KOPT-K1 (cell line): ENCODE measurements at regions not wholly inside any gene's neighbourhood (a gene's known extent, or its start where the extent isn't known, plus 50 kb on each side); places are given as distances from the start of the nearest gene placed in this dataset.
"Not testable (repeated sequence)": the region's sequence is repeated elsewhere in the genome, so short reads cannot be mapped to it uniquely, and the experiment has no call there.

Experiments
- H3K27ac ChIP-seq: fragments of 200-600 bp; sonication (generic); 2 replicates; pipeline ENCODE4 v1.5.1; 2016; ENCODE audit warnings: antibody characterized with exemption, mild to moderate bottlenecking, low read depth, low read length; ENCODE audit not compliant: poor library complexity, severe bottlenecking
- H3K36me3 ChIP-seq: fragments of 200-600 bp; sonication (generic); 2 replicates; pipeline ENCODE4 v1.5.1; 2017; ENCODE audit warnings: antibody characterized with exemption, mild to moderate bottlenecking, low read length, moderate library complexity; ENCODE audit not compliant: insufficient read depth
- H3K9me3 ChIP-seq: fragments of 200-600 bp; sonication (generic); 2 replicates; pipeline ENCODE4 v1.5.1; 2017; ENCODE audit warnings: antibody characterized with exemption, low read length, mild to moderate bottlenecking; ENCODE audit not compliant: insufficient read depth, poor library complexity, severe bottlenecking

DNA sequence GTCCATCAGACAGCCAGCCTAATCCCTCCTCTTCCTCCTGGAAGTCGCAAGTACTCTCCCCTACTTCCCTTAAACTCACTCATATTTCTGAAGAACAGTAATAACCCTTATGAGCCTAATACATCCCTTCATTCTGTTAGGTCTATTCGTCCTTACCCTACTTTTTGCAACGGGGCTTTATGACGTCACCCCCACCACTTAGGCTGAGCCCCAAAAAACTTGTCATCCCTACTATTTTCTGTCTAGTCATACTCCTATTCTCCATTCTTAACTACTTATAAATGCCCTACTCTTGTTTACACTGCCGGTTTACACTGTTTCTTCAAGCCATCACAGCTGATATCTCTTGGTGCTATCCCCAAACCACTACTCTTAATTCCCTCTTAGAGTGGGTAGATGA is 674.7 kb upstream of the GJE1 start:
- not testable (repeated sequence) for H3K27ac ChIP-seq, H3K36me3 ChIP-seq, H3K9me3 ChIP-seq

DNA sequence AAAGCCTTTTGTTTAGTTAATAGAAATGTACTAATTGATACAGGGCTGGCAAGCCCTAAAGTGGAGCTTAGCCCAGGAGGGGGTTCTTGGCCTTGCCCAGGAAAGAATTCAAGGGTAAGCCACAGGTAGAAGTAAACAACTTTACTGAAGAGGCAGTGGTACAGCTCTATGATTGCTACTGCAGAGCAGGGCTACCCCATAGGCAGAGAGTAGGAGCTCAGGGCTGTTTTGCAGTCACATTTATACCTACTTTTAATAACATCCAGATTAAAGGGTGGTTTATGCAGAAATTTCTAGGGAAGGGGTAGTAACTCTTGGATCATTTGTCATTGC is 680.4 kb upstream of the GJE1 start:
- no peak overlapping the region for H3K27ac ChIP-seq
- no peaks in the 10 kb centered on the region for H3K9me3 ChIP-seq
- no peaks in the 10 kb centered on the region for H3K36me3 ChIP-seq

DNA sequence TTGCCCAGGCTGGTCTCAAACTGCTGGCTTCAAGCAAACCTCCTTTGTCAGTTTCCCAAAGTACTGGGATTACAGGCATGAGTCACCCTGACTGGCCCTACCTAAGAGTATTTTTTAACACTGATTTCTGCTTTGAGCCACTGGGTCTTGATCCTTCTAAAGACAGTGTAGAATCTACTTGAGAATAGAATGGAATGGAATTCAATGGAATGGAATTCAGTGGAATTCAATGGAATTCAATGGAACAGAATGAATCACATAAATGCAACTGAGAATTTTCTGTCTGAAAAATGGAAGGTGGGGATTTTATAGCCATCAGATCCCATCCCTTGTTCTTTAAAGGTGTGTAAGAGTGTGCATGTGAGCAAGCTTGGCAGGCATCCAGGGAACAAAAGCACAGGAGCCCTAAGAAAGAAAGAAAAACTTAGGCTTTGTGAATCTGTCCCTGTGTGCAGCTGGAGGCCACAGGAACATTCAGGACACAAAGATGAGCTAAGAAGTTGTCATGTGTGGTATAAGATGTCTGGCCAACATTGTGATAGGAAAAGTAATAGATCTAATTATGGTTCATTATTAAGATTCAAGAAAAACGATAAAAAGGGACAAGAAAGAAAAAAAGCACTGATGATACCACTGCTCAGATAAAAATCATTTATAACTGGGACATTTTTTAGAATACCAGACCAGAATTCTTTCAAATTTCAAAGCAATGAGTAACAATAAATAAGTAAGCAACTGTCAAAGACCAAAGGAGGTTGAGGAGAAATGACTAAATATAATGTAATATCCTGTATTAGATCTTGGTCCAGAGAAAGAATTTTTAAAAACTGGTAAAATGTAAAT is 681.0 kb upstream of the GJE1 start:
- no peaks in the 10 kb centered on the region for H3K9me3 ChIP-seq
- H3K36me3 ChIP-seq = no peaks in the 10 kb centered on the region
- no peak overlapping the region for H3K27ac ChIP-seq

DNA sequence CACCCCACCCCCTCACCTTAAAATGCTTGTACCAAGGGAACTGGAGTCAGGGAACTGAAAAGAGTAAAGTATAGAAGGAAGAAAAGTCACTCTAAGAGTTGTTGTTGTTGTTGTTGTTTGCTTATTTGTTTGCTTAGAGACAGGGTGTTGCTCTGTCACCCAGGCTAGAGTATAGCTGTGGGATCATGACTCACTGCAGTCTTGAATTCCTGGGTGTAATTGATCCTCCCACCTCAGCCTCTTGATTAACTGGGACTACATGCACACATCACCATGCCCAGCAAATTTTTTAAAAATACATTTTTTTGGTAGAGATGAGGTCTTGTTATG is 681.6 kb upstream of the GJE1 start:
- Histone ChIP-seq H3K27ac (no peak overlapping the region), H3K36me3 (no peaks in the 10 kb centered on the region), H3K9me3 (no peaks in the 10 kb centered on the region)

DNA sequence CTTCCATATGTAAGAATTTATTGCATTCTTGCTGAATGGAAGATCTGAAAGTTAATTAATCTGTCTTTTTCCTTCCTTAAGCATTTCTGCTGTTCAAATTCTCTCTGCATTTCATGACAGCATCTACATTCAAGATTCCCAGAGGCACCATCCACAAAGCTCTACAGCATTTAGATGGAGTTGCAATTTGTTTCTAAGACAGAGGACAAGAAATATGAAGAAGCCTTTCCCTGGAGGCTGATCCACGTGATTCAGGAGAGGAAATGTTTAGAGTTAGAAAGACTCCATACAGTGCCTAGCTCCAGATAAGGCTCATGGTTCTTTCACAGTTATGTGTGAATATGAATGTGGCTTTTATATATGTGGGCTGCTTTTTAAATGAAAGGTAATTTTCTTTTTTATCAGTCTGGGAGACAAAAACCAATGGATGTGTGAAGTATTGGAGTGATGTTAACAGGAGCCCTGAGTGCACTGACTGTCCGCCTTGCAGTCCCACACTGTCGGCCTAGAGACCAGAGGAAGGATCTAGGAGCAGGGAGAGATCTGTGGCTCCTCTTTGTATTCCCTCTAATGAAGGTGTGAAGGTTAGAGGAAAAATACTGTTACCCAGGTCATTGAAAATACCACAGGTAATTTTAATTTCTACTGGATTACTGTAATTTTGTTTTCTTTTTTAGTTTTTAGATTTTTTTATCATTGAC is 686.6 kb upstream of the GJE1 start:
- Histone ChIP-seq H3K9me3 (no peaks in the 10 kb centered on the region), H3K27ac (no peak overlapping the region), H3K36me3 (no peaks in the 10 kb centered on the region)

DNA sequence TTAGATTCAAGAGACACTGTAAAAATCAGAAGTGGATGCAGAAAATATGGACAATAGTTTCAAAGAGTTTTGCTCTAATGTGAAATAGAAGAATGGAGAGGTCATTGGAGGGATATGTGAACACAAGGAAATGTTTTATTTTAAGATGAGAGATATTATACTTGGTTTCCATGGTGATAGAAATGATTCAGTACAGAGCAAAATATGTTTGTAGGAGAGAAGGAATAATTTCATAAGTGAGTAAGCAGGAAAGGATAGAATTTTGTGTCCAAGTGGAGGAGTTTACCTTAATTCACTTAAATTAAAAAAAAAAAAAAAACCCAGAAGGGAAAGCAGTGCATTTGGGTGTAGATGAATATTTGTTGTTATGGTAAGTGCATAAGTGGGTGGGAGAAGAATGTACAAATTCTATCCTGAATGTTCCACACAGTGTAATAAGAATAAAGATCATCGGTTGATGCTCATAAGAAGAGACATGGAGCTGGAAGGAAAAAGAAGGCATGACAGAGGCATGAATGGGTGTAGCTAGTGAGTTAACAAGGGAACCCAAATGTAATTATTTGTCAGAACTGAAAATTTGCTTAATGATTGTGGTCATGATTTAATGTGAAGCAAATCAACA is 688.9 kb upstream of the GJE1 start:
- H3K27ac ChIP-seq = no peak overlapping the region
- no peaks in the 10 kb centered on the region for H3K9me3 ChIP-seq
- H3K36me3 ChIP-seq = no peaks in the 10 kb centered on the region

DNA sequence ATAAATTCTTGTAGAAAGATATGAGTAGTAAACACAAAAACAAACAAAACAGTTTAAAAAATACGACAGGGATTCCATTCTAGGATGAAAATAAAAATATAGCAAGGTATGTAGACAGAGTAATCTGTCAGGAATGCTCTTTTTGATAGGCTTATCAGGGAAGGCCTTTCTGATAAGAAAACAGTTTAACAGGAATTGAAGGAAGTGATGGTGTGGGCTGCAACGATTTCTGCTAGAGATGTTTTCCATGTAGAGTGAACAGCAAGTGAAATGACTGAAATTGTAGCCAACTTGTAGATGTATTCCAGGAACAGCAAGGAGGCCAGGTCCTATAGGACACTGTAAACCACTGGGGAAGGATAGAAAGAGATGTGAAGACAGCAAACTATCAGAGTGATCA is 689.7 kb upstream of the GJE1 start:
- Histone ChIP-seq H3K9me3 (no peaks in the 10 kb centered on the region), H3K36me3 (no peaks in the 10 kb centered on the region), H3K27ac (no peak overlapping the region)

DNA sequence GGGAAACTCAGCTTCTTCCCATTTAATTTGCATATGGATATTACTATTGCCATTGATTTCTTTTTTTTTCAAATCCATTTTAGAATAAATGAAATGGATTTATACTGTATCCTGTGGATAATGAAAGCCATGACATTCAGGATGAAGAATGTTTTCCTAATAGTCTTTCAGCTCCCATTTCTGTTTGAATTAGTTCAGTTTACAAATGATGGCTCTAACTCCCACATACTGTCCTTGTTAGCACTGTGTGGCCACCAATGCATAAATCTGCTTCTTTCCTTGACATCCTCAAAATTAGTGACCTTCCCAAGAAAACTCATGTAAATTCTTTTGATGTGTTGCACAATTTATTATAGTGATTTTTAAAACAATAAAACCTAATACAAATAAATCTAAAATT is 693.2 kb upstream of the GJE1 start:
- Histone ChIP-seq H3K9me3 (no peaks in the 10 kb centered on the region), H3K27ac (no peak overlapping the region), H3K36me3 (no peaks in the 10 kb centered on the region)

DNA sequence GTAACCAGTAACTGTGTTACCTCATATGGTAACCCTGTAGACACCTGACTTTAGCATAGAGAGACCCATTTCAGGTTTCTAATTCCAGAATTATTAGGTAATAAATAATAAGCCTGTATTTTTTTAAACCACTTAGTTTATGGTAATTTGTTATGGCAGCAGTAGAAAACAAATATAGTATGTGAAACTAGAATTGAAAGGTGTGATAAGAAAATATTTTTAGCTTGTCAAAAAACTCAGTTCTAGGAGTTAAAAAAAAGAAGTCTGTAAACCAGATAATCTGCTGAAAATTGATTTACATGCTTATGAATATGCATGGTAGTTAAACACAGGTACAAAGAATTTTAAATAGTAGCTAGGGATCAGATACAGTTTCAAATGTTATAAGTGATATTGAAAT is 695.0 kb upstream of the GJE1 start:
- H3K27ac ChIP-seq = no peak overlapping the region
- H3K36me3 ChIP-seq = no peaks in the 10 kb centered on the region
- H3K9me3 ChIP-seq = no peaks in the 10 kb centered on the region

DNA sequence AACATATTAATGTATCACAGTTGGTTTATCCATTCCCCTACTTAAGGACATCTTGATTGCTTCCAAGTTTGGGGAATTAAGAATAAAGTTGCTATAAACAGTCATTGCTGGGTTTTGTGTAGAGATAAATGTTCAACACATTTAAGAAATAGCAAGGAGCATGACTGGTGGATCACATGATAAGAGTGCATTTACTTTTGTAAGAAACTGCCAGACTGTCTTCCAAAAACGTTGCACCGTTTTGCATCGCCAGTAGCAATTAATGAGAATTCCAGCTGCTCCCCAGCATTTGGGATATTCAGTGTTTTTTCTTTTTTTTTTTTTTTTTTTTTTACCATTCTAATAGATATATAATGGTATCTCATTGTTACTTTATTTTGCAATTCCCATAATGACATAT is 695.7 kb upstream of the GJE1 start:
- Histone ChIP-seq H3K36me3 (no peaks in the 10 kb centered on the region), H3K27ac (no peak overlapping the region), H3K9me3 (no peaks in the 10 kb centered on the region)

DNA sequence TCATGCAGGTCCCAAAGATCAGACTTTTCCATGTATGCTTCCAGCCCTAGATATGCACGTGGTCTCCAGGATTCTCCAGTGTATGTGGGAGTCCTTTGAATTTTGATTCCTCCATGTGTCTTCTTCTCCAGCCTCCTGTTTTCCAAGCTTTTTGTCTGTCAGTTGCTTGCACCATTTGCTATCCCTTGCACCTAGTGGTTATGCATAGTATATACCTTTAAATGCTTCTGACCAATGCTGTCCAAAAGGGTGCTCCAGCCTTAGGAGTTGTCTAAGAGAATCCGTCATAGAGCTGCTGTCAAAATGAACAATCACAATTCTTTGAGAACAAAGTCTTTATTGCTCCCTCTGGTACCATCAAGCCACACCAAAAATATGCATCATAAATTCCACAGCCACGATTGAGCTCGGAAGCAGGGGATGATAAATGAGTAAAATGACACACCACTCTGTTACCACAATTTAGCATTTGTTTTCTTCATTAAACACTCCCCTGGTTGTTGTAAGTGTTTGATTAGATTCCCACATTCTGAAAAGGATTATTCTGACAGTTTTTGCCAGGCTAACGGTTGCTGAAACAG is 706.2 kb upstream of the GJE1 start:
- no peak overlapping the region for H3K27ac ChIP-seq

DNA sequence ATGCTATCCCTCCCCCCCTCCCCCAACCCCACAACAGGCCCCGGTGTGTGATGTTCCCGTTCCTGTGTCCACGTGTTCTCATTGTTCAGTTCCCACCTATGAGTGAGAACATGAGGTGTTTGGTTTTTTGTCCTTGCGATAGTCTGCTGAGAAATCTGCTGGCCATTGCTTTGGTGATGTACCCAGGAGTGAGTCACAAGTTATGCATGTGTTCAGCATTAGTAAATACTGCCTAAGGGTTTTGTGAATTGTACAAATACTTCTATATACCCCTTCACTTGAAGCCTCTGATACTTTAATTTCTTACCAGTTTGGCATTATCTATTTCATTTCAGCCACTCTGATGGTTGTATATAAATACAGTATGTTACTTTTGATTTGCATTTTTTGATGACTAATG is 711.3 kb upstream of the GJE1 start:
- peaks cover 11% of the 10 kb centered on the region for H3K9me3 ChIP-seq
- no peak overlapping the region for H3K27ac ChIP-seq
- no peaks in the 10 kb centered on the region for H3K36me3 ChIP-seq

More for the DNA sequence above, 706.2 kb upstream of the GJE1 start:
- Histone ChIP-seq H3K9me3 (peaks cover 13% of the 10 kb centered on the region), H3K36me3 (no peaks in the 10 kb centered on the region)

DNA sequence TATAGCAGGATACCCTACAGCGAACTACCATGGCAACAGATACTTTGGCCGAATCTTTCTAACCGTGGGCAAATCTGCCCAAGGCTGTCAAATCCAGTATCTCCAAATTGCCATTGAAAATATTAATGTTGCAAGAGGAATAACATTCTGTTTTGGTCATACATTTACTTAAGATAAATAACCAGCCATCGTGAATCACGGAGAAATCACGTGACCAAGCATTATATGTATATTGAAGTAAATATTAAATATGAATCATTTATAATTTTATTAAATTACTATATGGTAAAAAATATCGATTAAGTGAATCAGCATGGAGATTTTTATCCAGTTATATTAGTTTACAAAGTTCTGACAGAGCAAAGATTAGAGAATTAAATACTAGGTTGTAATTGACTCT is 714.6 kb upstream of the GJE1 start:
- H3K9me3 ChIP-seq = no peaks in the 10 kb centered on the region
- no peak overlapping the region for H3K27ac ChIP-seq
- no peaks in the 10 kb centered on the region for H3K36me3 ChIP-seq

DNA sequence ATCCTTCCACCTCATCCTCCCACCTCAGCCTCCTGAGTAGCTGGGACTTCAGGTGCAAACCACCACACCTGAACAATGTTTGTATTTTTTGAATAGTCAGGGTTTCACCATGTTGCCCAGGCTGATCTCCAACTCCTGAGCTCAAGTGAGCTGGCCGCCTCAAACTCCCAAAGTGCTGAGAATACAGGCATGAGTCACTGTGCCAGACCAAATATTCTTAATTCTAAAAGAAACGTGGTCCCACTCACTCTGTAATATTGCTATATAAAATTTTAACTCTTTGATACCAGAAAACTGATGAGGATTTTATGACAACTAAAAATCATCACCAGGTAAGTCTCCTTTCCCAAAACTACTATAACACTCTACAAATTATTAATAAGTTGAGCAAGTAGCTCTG is 716.8 kb upstream of the GJE1 start:
- H3K9me3 ChIP-seq = no peaks in the 10 kb centered on the region
- no peaks in the 10 kb centered on the region for H3K36me3 ChIP-seq

DNA sequence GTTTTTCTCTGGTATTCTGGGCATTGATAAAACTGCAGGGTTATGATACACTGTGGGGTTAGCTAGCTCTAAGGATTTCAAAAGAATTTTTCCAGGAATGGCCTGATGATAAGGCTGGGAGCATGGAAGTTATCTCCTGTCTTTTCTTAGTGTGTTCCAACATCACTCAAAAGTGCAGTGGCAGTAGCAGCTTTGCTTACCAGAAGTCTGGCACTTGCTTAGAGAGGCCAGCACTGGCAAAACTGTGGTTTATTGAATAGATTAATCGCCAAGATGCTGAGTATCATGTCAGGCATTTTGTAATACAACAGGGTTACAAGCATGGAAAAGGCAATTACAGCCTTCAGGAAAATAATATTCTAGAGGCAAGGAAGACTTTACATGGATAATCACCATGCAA is 719.5 kb upstream of the GJE1 start:
- no peak overlapping the region for H3K27ac ChIP-seq
- H3K9me3 ChIP-seq = peaks cover 23% of the 10 kb centered on the region
- H3K36me3 ChIP-seq = no peaks in the 10 kb centered on the region

More for the DNA sequence above, 716.8 kb upstream of the GJE1 start:
- no peak overlapping the region for H3K27ac ChIP-seq
